Epithelial cell of proximal tubule (primary cell): ENCODE measurements at regions not wholly inside any gene's neighbourhood (a gene's known extent, or its start where the extent isn't known, plus 50 kb on each side); places are given as distances from the start of the nearest gene placed in this dataset.
"Not testable (repeated sequence)": the region's sequence is repeated elsewhere in the genome, so short reads cannot be mapped to it uniquely, and the experiment has no call there.

Experiments
- DNase-seq: peaks from one replicate; pipeline ENCODE4 v3.0.0-alpha.2; 2011; ENCODE audit warnings: low read depth
- H3K4me3 ChIP-seq: 2 replicates; pipeline ENCODE4 v1.5.1; 2011; ENCODE audit warnings: low read depth, mild to moderate bottlenecking, low read length
- TF ChIP-seq, protein P1 (sequence below): conservative IDR thresholded peaks from 2 replicates; pipeline ENCODE4 v1.5.1; 2012; ENCODE audit warnings: low read depth, mild to moderate bottlenecking, low read length

GRCh38 chr16:5751216-5751615 lies 653.6 kb upstream of the EEF2KMT start:
- no peak overlapping the region for H3K4me3 ChIP-seq
- DNase-seq: no peak
- TF ChIP-seq, protein P1, sequence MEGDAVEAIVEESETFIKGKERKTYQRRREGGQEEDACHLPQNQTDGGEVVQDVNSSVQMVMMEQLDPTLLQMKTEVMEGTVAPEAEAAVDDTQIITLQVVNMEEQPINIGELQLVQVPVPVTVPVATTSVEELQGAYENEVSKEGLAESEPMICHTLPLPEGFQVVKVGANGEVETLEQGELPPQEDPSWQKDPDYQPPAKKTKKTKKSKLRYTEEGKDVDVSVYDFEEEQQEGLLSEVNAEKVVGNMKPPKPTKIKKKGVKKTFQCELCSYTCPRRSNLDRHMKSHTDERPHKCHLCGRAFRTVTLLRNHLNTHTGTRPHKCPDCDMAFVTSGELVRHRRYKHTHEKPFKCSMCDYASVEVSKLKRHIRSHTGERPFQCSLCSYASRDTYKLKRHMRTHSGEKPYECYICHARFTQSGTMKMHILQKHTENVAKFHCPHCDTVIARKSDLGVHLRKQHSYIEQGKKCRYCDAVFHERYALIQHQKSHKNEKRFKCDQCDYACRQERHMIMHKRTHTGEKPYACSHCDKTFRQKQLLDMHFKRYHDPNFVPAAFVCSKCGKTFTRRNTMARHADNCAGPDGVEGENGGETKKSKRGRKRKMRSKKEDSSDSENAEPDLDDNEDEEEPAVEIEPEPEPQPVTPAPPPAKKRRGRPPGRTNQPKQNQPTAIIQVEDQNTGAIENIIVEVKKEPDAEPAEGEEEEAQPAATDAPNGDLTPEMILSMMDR: no peak

DNA sequence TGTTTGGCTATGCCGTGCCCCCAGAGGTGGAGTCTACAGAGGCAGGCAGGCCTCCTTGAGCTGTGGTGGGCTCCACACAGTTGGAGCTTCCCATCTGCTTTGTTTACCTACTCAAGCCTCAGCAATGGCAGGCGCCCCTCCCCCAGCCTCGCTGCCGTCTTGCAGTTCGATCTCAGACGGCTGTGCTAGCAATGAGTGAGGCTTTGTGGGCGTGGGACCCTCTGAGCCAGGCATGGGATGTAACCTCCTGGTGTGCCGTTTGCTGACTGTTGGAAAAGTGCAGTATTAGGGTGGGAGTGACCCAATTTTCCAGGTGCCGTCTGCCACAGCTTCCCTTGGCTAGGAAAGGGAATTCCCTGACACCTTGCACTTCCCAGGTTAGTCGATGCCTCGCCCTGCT lies 652.8 kb upstream of the EEF2KMT start:
- DNase-seq, H3K4me3 ChIP-seq: not testable (repeated sequence)

DNA sequence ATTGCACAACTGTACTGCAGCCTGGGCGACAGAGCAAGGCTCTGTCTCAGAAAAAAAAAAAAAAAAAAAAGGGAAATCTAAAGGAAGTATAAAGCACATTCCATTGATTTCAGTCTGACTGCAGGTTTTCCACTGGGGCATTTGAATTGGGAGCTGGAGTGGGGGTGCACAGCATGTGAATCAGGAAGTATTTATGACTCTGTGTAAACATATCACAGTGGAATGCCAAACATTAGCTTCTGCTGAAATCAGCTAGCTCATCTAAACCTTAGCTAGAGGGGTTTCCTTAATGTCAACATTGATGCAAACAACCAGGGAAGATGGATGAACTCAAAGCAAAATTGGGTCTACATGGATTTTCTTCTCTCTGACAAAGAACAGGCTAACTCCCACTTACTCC lies 641.0 kb upstream of the EEF2KMT start:
- DNase-seq: no peak
- H3K4me3 ChIP-seq: no peak overlapping the region
- TF ChIP-seq, protein P1: no peak

DNA sequence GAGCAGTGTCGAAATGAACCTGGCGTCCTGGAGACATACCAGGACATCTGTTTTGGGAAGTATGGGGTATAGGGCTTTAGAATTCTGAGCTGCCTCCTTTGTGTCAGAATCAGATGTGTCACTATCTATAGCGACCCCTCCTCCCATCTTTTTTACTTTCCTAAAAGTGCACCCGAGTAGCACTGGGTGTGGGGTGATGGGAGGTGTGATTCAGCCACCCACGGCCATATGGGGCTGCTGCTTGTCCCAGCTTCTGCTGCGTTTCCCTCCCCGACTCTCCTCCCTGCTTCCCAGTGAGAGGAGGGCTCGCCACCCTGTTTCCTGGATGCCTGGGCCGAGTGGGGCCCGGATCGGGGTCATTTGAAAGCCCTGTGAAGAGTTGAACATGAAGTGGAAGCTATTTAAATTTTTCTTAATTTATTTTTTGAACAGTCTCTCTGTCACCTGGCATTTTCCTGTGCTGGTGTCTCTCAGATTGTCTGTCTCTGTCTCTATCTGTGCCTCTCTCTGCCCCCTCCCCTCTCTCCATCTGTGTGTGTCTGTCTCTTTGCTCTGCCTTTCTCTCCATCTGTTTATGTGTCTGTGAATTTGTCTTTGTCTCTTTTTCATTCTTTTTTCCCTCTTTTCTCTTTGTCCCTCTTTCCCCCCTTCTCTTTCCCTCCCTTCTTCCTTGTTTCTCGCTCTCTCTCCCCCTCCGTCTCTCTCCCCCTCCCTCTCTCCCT lies 638.8 kb upstream of the EEF2KMT start:
- TF ChIP-seq, protein P1: no peak
- no peak overlapping the region for H3K4me3 ChIP-seq
- no peak for DNase-seq

- no peak overlapping the region for H3K4me3 ChIP-seq
- no peak for DNase-seq
- TF ChIP-seq, protein P1: no peak
These were observed 637.8 kb upstream of the EEF2KMT start for GRCh38 chr16:5735444-5735843.

DNA sequence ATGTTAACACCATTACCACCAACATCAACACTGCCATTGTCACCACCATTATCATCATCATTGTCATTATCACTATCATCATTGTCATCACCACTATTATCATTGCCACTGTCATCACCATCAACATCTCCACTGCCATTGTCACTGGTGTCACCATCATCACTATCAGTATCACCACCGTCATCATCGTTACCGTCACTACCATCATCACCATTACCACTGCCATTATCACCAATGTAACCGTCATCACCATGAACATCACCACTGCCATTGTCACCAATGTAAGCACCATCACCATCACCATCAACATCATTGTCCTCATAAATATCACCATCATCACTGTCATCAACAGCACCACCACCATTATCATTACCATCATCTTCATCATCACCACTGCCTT lies 633.2 kb upstream of the EEF2KMT start:
- DNase-seq: no peak
- no peak overlapping the region for H3K4me3 ChIP-seq
- TF ChIP-seq, protein P1: no peak

DNA sequence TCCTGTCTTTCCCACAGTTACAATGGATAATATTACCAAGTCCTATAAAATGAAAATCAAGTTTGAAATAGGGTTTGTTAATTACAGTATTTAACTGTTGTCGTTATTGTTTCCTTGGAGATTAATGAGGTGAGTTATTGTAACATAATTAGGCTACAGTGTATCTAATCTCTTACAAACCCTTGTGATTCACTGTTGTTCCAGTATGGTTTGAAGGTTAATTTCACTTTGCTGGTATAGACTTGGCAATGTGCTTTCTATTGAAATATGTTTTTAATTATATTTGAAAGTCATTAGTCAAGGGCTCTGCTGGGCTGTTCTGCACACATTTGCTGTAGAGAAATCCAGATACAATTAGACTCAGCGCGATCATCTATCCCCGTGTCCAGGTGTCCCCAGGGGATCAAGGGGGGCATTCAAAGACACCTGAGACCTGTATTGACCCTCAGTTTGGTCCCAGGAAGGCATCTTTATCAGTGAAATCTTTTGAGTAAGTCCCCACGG lies 624.6 kb upstream of the EEF2KMT start:
- TF ChIP-seq, protein P1: no peak
- H3K4me3 ChIP-seq: no peak overlapping the region
- no peak for DNase-seq
